Activated CD4-positive, alpha-beta T cell treated with anti-CD3 and anti-CD28 coated beads for 36 hours (primary cell): ENCODE measurements at regions not wholly inside any gene's neighbourhood (a gene's known extent, or its start where the extent isn't known, plus 50 kb on each side); places are given as distances from the start of the nearest gene placed in this dataset.

ENCODE experiments used
- ATAC-seq: fragments of 200-7000 bp; cut with Tn5 transposase; one replicate; pipeline ENCODE4 v1.10.0; 2021; ENCODE audit warnings: mild to moderate bottlenecking, moderate library complexity
- CTCF ChIA-PET: fragments of 350-600 bp; sonication (Branson Sonifier 250); formaldehyde crosslinking; loops from one replicate; lab custom pipeline; 2021; ENCODE audit warnings: antibody characterized with exemption; lab: Charles Lee
- POLR2A ChIA-PET: fragments of 350-600 bp; sonication (Branson Sonifier 250); formaldehyde crosslinking; loops from one replicate; lab custom pipeline; 2021; ENCODE audit warnings: antibody characterized with exemption, inconsistent platforms; lab: Charles Lee
- DNase-seq: peaks from one replicate; pipeline ENCODE4 v3.0.0-alpha.2; 2020
- H3K27ac Mint-ChIP-seq: one replicate; pipeline ENCODE4 v1.8.0; 2021; ENCODE audit warnings: mixed read lengths
- H3K27me3 Mint-ChIP-seq: one replicate; pipeline ENCODE4 v1.8.0; 2021; ENCODE audit warnings: mixed read lengths
- H3K36me3 Mint-ChIP-seq: one replicate; pipeline ENCODE4 v1.8.0; 2021; ENCODE audit warnings: low read depth, mixed read lengths
- H3K4me1 Mint-ChIP-seq: one replicate; pipeline ENCODE4 v1.8.0; 2021; ENCODE audit warnings: mixed read lengths
- H3K4me3 Mint-ChIP-seq: one replicate; pipeline ENCODE4 v1.8.0; 2021; ENCODE audit warnings: mild to moderate bottlenecking, moderate library complexity, mixed read lengths
- H3K9me3 Mint-ChIP-seq: one replicate; pipeline ENCODE4 v1.8.0; 2021; ENCODE audit warnings: low read depth, mixed read lengths
- intact Hi-C, 2 experiments: fragments of 100-400 bp; cut with DNase I in 1 of 2; cut with micrococcal nuclease in 1 of 2; formaldehyde crosslinking; loops; one replicate each; pipeline versions ENCODE4 v1.14.2 to v1.15.1; 2022 to 2024; cut with DNase I, micrococcal nuclease

GRCh38 chr10:120960725-120961124 lies 109.6 kb downstream of the WDR11 start:
- POLR2A ChIA-PET = no interaction called here
- H3K36me3 Mint-ChIP-seq = no peaks in the 10 kb centered on the region
- DNase-seq (no peak), ATAC-seq (no peak)
- intact Hi-C loops = no loop called here
- peaks cover 12% of the 10 kb centered on the region for H3K27me3 Mint-ChIP-seq
- no peaks in the 10 kb centered on the region for H3K4me1 Mint-ChIP-seq
- H3K27ac Mint-ChIP-seq = no peak overlapping the region
- H3K4me3 Mint-ChIP-seq = no peak overlapping the region
- CTCF ChIA-PET = no interaction called here
- no peaks in the 10 kb centered on the region for H3K9me3 Mint-ChIP-seq

GRCh38 chr10:120961795-120962755 lies 110.9 kb downstream of the WDR11 start:
- ATAC-seq = no peak
- intact Hi-C loops = no loop called here

GRCh38 chr10:120962756-120963593 lies 111.8 kb downstream of the WDR11 start:
- ChIA-PET POLR2A (no interaction called here), CTCF (interaction anchor here (0.8 to 1.1 kb wide), 2 partner anchors 14 to 204 kb away, joined by 3 to 4 read pairs; no protein-coding TSS in a partner anchor)
- DNase-seq (no peak), ATAC-seq (no peak)
- Mint-ChIP-seq H3K9me3 (no peaks in the 10 kb centered on the region), H3K36me3 (no peaks in the 10 kb centered on the region), H3K27ac (no peak overlapping the region), H3K4me3 (no peak overlapping the region), H3K27me3 (peaks cover 11% of the 10 kb centered on the region), H3K4me1 (no peaks in the 10 kb centered on the region)
- intact Hi-C loops = no loop called here

More at GRCh38 chr10:120961795-120962755, 110.9 kb downstream of the WDR11 start:
- Mint-ChIP-seq H3K4me1 (no peaks in the 10 kb centered on the region), H3K4me3 (no peak overlapping the region), H3K27ac (no peak overlapping the region), H3K27me3 (peaks cover 8% of the 10 kb centered on the region), H3K9me3 (no peaks in the 10 kb centered on the region), H3K36me3 (no peaks in the 10 kb centered on the region)
- DNase-seq = no peak
- ChIA-PET POLR2A (no interaction called here), CTCF (interaction anchor here (1.1 kb wide), 1 partner anchor 14 kb away, joined by 3 read pairs; no protein-coding TSS in a partner anchor)

GRCh38 chr10:120963594-120964220 lies 112.5 kb downstream of the WDR11 start:
- intact Hi-C loops = no loop called here
- Mint-ChIP-seq H3K36me3 (no peaks in the 10 kb centered on the region), H3K9me3 (peaks cover 2% of the 10 kb centered on the region), H3K4me3 (no peak overlapping the region), H3K4me1 (no peaks in the 10 kb centered on the region), H3K27me3 (peaks cover 15% of the 10 kb centered on the region), H3K27ac (no peak overlapping the region)
- ATAC-seq (no peak), DNase-seq (no peak)
- ChIA-PET CTCF (interaction anchor here (0.8 to 1.2 kb wide), 2 partner anchors 22 to 204 kb away, joined by 4 read pairs; no protein-coding TSS in a partner anchor), POLR2A (no interaction called here)

GRCh38 chr10:120966657-120967045 lies 115.5 kb downstream of the WDR11 start:
- POLR2A ChIA-PET = no interaction called here
- ATAC-seq = no peak
- Mint-ChIP-seq H3K4me3 (no peak overlapping the region), H3K36me3 (no peaks in the 10 kb centered on the region), H3K27ac (no peak overlapping the region), H3K9me3 (peaks cover 7% of the 10 kb centered on the region), H3K27me3 (peaks cover 20% of the 10 kb centered on the region), H3K4me1 (no peaks in the 10 kb centered on the region)
- DNase-seq = no peak
- intact Hi-C loops = no loop called here
- CTCF ChIA-PET = interaction anchor here (1.3 kb wide), 1 partner anchor 15 kb away, joined by 3 read pairs; no protein-coding TSS in a partner anchor

GRCh38 chr10:120969219-120969645 lies 118.1 kb downstream of the WDR11 start:
- ChIA-PET CTCF (no interaction called here), POLR2A (no interaction called here)
- Mint-ChIP-seq H3K27ac (no peak overlapping the region), H3K36me3 (no peaks in the 10 kb centered on the region), H3K27me3 (peaks cover 22% of the 10 kb centered on the region), H3K9me3 (peaks cover 7% of the 10 kb centered on the region), H3K4me3 (no peak overlapping the region), H3K4me1 (no peaks in the 10 kb centered on the region)
- DNase-seq (no peak), ATAC-seq (no peak)
- intact Hi-C loops = no loop called here

- no peaks in the 10 kb centered on the region for H3K4me1 Mint-ChIP-seq
- intact Hi-C loops = no loop called here
- ChIA-PET POLR2A (no interaction called here), CTCF (interaction anchor here (0.7 to 1.3 kb wide), 2 partner anchors 21 to 22 kb away, joined by 3 read pairs; no protein-coding TSS in a partner anchor)
- no peak for ATAC-seq
- no peaks in the 10 kb centered on the region for H3K36me3 Mint-ChIP-seq
- H3K4me3 Mint-ChIP-seq = no peak overlapping the region
- H3K9me3 Mint-ChIP-seq = peaks cover 7% of the 10 kb centered on the region
- peaks cover 25% of the 10 kb centered on the region for H3K27me3 Mint-ChIP-seq
- no peak for DNase-seq
- H3K27ac Mint-ChIP-seq = no peak overlapping the region
These were observed 119.7 kb downstream of the WDR11 start for GRCh38 chr10:120970595-120971529.

- ChIA-PET CTCF (interaction anchor here (0.7 to 1.3 kb wide), 2 partner anchors 21 to 22 kb away, joined by 3 read pairs; no protein-coding TSS in a partner anchor), POLR2A (no interaction called here)
- H3K27ac Mint-ChIP-seq = no peak overlapping the region
- H3K4me1 Mint-ChIP-seq = no peaks in the 10 kb centered on the region
- peaks cover 28% of the 10 kb centered on the region for H3K27me3 Mint-ChIP-seq
- ATAC-seq = no peak
- peaks cover 7% of the 10 kb centered on the region for H3K9me3 Mint-ChIP-seq
- H3K4me3 Mint-ChIP-seq = no peak overlapping the region
- intact Hi-C loops = no loop called here
- DNase-seq = no peak
- no peaks in the 10 kb centered on the region for H3K36me3 Mint-ChIP-seq
These were observed 120.5 kb downstream of the WDR11 start for GRCh38 chr10:120971671-120972070.

GRCh38 chr10:120972259-120972658 lies 121.1 kb downstream of the WDR11 start:
- ATAC-seq (no peak), DNase-seq (no peak)
- Mint-ChIP-seq H3K4me3 (no peak overlapping the region), H3K27ac (no peak overlapping the region), H3K36me3 (no peaks in the 10 kb centered on the region), H3K9me3 (peaks cover 7% of the 10 kb centered on the region), H3K27me3 (peaks cover 27% of the 10 kb centered on the region), H3K4me1 (no peaks in the 10 kb centered on the region)
- intact Hi-C loops = no loop called here
- ChIA-PET CTCF (no interaction called here), POLR2A (no interaction called here)

- Mint-ChIP-seq H3K4me3 (no peak overlapping the region), H3K27me3 (peaks cover 35% of the 10 kb centered on the region), H3K27ac (no peak overlapping the region), H3K36me3 (no peaks in the 10 kb centered on the region), H3K9me3 (no peaks in the 10 kb centered on the region), H3K4me1 (peaks cover 3% of the 10 kb centered on the region)
- intact Hi-C loops = no loop called here
- no peak for DNase-seq
- ATAC-seq = no peak
- CTCF ChIA-PET = no interaction called here
- POLR2A ChIA-PET = no interaction called here
These were observed 124.1 kb downstream of the WDR11 start for GRCh38 chr10:120975072-120975867.
